GM12891 (cell line): ENCODE measurements at regions not wholly inside any gene's neighbourhood (a gene's known extent, or its start where the extent isn't known, plus 50 kb on each side); places are given as distances from the start of the nearest gene placed in this dataset.

ENCODE experiments used
- PAX5 ChIP-seq: IDR thresholded peaks from 2 replicates; pipeline ENCODE4 v1.6.1; 2011; ENCODE audit warnings: low read length, moderate library complexity, mild to moderate bottlenecking; ENCODE audit not compliant: insufficient read depth, severe bottlenecking
- POLR2A ChIP-seq: IDR thresholded peaks from 2 replicates; pipeline ENCODE4 v1.6.1; 2011; ENCODE audit warnings: low read depth, low read length, control low read depth
- POLR2AphosphoS5 ChIP-seq: IDR thresholded peaks from 2 replicates; pipeline ENCODE4 v1.6.1; 2011; ENCODE audit warnings: low read depth, low read length, control low read depth
- POU2F2 ChIP-seq: IDR thresholded peaks from 2 replicates; pipeline ENCODE4 v1.6.1; 2011; ENCODE audit warnings: low read depth, mild to moderate bottlenecking, control low read depth, low read length, moderate library complexity
- SPI1 ChIP-seq: IDR thresholded peaks from 2 replicates; pipeline ENCODE4 v1.6.1; 2011; ENCODE audit warnings: low read depth, low read length, control low read depth
- TAF1 ChIP-seq: IDR thresholded peaks from 2 replicates; pipeline ENCODE4 v1.6.1; 2011; ENCODE audit warnings: low read depth, low read length, control low read depth

DNA sequence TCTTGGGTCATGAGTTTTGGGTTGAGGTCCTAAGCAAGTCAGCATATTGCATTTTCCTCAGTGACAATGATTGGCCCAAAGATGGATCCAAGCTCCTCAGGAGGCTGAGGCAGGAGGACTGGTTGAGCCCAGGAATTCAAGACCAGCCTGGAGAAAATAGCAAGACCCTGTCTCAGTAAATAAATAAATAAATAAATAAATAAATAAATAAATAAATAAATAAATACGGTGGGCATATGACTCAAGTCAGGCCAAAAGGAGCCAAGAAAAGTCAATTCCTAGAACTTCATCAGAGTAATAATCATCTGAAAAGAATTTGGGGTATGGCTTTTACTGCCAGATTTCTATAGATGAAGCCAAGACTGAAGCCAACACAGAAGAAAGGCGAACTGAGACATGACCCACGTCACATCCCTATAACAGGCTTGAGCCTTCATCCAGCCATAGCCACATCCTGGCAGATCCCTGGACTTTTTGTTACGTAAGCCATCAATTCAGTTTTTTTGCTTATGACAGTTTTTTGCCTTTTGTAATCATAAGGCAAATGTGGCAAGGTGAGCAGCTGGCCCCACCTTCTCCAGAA is 88.5 kb upstream of the NFASC start:
- no peak for TF ChIP-seq POU2F2
- TF ChIP-seq POLR2AphosphoS5, result no peak
- TF ChIP-seq POLR2A, result no peak
- TF ChIP-seq SPI1, result no peak
- no peak for TF ChIP-seq TAF1
- no peak for TF ChIP-seq PAX5
